ENCODE measurements at regions not wholly inside any gene's neighbourhood (a gene's known extent, or its start where the extent isn't known, plus 50 kb on each side); places are given as distances from the start of the nearest gene placed in this dataset.
"Not testable (repeated sequence)": the region's sequence is repeated elsewhere in the genome, so short reads cannot be mapped to it uniquely, and the experiment has no call there.

- Mint-ChIP-seq H3K4me1 (no peaks in the 10 kb centered on the region), H3K36me3 (no peaks in the 10 kb centered on the region), H3K27ac (no peak overlapping the region), H3K4me3 (no peak overlapping the region), H3K27me3 (no peaks in the 10 kb centered on the region), H3K9me3 (peaks cover 2% of the 10 kb centered on the region)
Measured at GRCh38 chr15:46041905-46042304, 407.1 kb downstream of the SQOR start.

- H3K4me3 Mint-ChIP-seq = no peak overlapping the region
- H3K9me3 Mint-ChIP-seq = no peaks in the 10 kb centered on the region
- no peak overlapping the region for H3K27ac Mint-ChIP-seq
- no peaks in the 10 kb centered on the region for H3K4me1 Mint-ChIP-seq
- H3K27me3 Mint-ChIP-seq = no peaks in the 10 kb centered on the region
- no peaks in the 10 kb centered on the region for H3K36me3 Mint-ChIP-seq
Measured at GRCh38 chr15:46059921-46060594, 425.2 kb downstream of the SQOR start.

DNA sequence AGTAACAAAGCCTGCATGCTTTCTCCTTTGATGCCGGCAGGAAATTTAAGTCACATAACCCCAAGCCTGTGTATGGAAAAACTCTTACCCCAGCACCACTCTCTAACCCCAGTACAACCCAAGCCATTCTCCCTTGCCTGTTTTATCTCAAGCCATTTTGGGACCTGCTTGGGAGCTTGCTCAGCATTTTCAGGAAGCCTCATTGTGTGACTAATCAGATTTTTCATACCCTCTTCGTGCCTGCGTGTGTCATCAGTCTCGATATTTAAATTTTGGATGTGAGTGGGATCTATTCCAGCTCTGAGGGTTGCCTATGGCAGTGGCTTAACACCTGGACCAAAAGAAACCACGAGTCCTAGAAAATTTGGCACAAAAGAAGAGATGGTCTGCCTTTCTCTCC lies 426.2 kb downstream of the SQOR start:
- no peaks in the 10 kb centered on the region for H3K27me3 Mint-ChIP-seq
- no peaks in the 10 kb centered on the region for H3K4me1 Mint-ChIP-seq
- H3K27ac Mint-ChIP-seq = no peak overlapping the region
- no peaks in the 10 kb centered on the region for H3K9me3 Mint-ChIP-seq
- H3K4me3 Mint-ChIP-seq = no peak overlapping the region
- no peaks in the 10 kb centered on the region for H3K36me3 Mint-ChIP-seq

- no peak overlapping the region for H3K4me3 Mint-ChIP-seq
- no peaks in the 10 kb centered on the region for H3K9me3 Mint-ChIP-seq
- no peaks in the 10 kb centered on the region for H3K4me1 Mint-ChIP-seq
- H3K36me3 Mint-ChIP-seq = no peaks in the 10 kb centered on the region
- peaks cover 1% of the 10 kb centered on the region for H3K27me3 Mint-ChIP-seq
- H3K27ac Mint-ChIP-seq = no peak overlapping the region
Measured at GRCh38 chr15:46077220-46077619, 442.4 kb downstream of the SQOR start.

GRCh38 chr15:46079046-46079445 lies 444.2 kb downstream of the SQOR start:
- H3K27me3 Mint-ChIP-seq = peaks cover 1% of the 10 kb centered on the region
- no peak overlapping the region for H3K27ac Mint-ChIP-seq
- no peaks in the 10 kb centered on the region for H3K4me1 Mint-ChIP-seq
- no peaks in the 10 kb centered on the region for H3K9me3 Mint-ChIP-seq
- H3K36me3 Mint-ChIP-seq = no peaks in the 10 kb centered on the region
- no peak overlapping the region for H3K4me3 Mint-ChIP-seq

- no peak overlapping the region for H3K4me3 Mint-ChIP-seq
- H3K27ac Mint-ChIP-seq = no peak overlapping the region
- H3K36me3 Mint-ChIP-seq = no peaks in the 10 kb centered on the region
- no peaks in the 10 kb centered on the region for H3K9me3 Mint-ChIP-seq
- no peaks in the 10 kb centered on the region for H3K4me1 Mint-ChIP-seq
- peaks cover 1% of the 10 kb centered on the region for H3K27me3 Mint-ChIP-seq
Measured at GRCh38 chr15:46080016-46080415, 445.2 kb downstream of the SQOR start.

- no peaks in the 10 kb centered on the region for H3K36me3 Mint-ChIP-seq
- no peaks in the 10 kb centered on the region for H3K4me1 Mint-ChIP-seq
Measured at GRCh38 chr15:46088486-46089445, 453.9 kb downstream of the SQOR start.

DNA sequence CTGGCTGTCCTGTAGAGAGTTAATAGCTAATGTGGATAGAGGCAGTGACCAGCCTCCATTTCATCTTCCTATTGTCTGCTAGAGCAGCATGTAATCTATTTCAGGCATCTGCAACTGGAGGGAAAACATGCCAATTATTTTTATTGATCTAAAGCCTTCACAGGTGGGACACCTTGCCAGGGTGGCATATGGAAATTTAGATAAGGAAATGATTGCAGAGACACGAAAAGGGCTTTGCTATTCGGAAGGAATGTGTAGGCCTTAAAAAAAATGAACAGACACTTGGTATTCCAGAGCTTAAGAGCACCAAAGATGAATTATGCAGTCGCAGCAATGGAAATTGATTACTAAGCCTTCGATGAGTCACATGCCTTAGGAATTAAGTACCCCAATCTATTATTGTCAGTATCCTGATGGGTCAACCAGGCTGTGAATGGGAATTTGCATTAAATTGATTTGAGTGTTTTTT lies 454.7 kb downstream of the SQOR start:
- H3K27me3 Mint-ChIP-seq = peaks cover 4% of the 10 kb centered on the region
- no peak overlapping the region for H3K27ac Mint-ChIP-seq
- H3K4me3 Mint-ChIP-seq = no peak overlapping the region
- H3K9me3 Mint-ChIP-seq = peaks cover 10% of the 10 kb centered on the region
- no peaks in the 10 kb centered on the region for H3K4me1 Mint-ChIP-seq
- no peaks in the 10 kb centered on the region for H3K36me3 Mint-ChIP-seq

More at GRCh38 chr15:46088486-46089445, 453.9 kb downstream of the SQOR start:
- H3K27ac Mint-ChIP-seq = no peak overlapping the region
- no peak overlapping the region for H3K4me3 Mint-ChIP-seq
- peaks cover 10% of the 10 kb centered on the region for H3K9me3 Mint-ChIP-seq
- peaks cover 4% of the 10 kb centered on the region for H3K27me3 Mint-ChIP-seq

GRCh38 chr15:46091860-46092450 lies 457.1 kb downstream of the SQOR start:
- Mint-ChIP-seq H3K36me3 (no peaks in the 10 kb centered on the region), H3K4me1 (no peaks in the 10 kb centered on the region), H3K27ac (no peak overlapping the region), H3K9me3 (peaks cover 6% of the 10 kb centered on the region), H3K27me3 (peaks cover 3% of the 10 kb centered on the region), H3K4me3 (no peak overlapping the region)

GRCh38 chr15:46098006-46098405 lies 463.2 kb downstream of the SQOR start:
- not testable (repeated sequence) for H3K9me3 Mint-ChIP-seq, H3K4me3 Mint-ChIP-seq, H3K27me3 Mint-ChIP-seq, H3K4me1 Mint-ChIP-seq, H3K36me3 Mint-ChIP-seq, H3K27ac Mint-ChIP-seq

GRCh38 chr15:46110755-46111154 lies 475.9 kb downstream of the SQOR start:
- Mint-ChIP-seq H3K27me3 (peaks cover 2% of the 10 kb centered on the region), H3K4me3 (no peak overlapping the region), H3K4me1 (no peaks in the 10 kb centered on the region), H3K27ac (no peak overlapping the region), H3K9me3 (peaks cover 5% of the 10 kb centered on the region), H3K36me3 (no peaks in the 10 kb centered on the region)

GRCh38 chr15:46111730-46112129 lies 476.9 kb downstream of the SQOR start:
- Mint-ChIP-seq H3K36me3 (no peaks in the 10 kb centered on the region), H3K27me3 (peaks cover 4% of the 10 kb centered on the region), H3K4me3 (no peak overlapping the region), H3K9me3 (peaks cover 5% of the 10 kb centered on the region), H3K4me1 (no peaks in the 10 kb centered on the region), H3K27ac (no peak overlapping the region)

- Mint-ChIP-seq H3K27ac (no peak overlapping the region), H3K9me3 (no peaks in the 10 kb centered on the region), H3K4me1 (no peaks in the 10 kb centered on the region), H3K36me3 (no peaks in the 10 kb centered on the region), H3K4me3 (no peak overlapping the region), H3K27me3 (peaks cover 4% of the 10 kb centered on the region)
Measured at GRCh38 chr15:46117071-46117470, 482.2 kb downstream of the SQOR start.

DNA sequence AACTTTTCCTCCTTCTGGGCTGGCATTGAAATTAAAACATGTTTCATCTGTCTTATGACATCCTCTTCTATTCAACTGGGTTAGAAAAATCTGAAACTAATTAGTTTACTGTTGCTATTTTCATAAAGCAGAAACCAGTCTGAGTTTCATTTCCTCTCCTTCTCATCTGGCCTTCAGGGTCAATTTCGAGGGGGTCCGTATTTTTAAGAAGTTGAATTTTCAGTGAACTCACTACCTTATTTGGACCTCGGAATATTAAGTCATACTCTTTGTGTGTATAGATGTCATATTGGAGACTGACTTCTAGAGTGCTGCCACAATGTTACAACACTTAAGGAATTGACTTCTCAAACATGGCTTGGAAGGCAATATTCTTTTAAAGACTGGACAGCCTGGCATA lies 485.9 kb downstream of the SQOR start:
- no peaks in the 10 kb centered on the region for H3K4me1 Mint-ChIP-seq
- no peaks in the 10 kb centered on the region for H3K9me3 Mint-ChIP-seq

DNA sequence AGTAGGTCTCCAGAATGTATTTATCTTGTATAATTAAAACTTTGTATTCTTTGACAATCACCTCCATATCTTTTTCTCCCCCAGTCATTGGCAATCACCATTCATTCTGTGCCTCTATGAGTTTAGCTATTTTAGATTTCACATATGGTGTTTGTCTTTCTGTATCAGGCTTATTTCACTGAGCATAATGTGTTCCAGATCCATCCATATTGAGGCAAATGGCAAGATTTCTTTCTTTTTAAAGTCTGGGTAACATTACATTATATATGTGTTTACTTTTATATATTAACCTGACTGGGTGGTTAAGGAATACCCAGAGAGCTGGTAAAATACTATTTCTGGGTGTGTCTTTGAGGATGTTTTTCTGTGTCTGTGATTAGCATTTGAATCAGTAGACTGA lies 486.6 kb downstream of the SQOR start:
- H3K27ac Mint-ChIP-seq = no peak overlapping the region
- H3K4me3 Mint-ChIP-seq = no peak overlapping the region
- no peaks in the 10 kb centered on the region for H3K36me3 Mint-ChIP-seq
- H3K4me1 Mint-ChIP-seq = no peaks in the 10 kb centered on the region
- H3K9me3 Mint-ChIP-seq = no peaks in the 10 kb centered on the region
- H3K27me3 Mint-ChIP-seq = peaks cover 2% of the 10 kb centered on the region

More for the DNA sequence above, 485.9 kb downstream of the SQOR start:
- Mint-ChIP-seq H3K4me3 (no peak overlapping the region), H3K27ac (no peak overlapping the region), H3K36me3 (no peaks in the 10 kb centered on the region), H3K27me3 (peaks cover 2% of the 10 kb centered on the region)

DNA sequence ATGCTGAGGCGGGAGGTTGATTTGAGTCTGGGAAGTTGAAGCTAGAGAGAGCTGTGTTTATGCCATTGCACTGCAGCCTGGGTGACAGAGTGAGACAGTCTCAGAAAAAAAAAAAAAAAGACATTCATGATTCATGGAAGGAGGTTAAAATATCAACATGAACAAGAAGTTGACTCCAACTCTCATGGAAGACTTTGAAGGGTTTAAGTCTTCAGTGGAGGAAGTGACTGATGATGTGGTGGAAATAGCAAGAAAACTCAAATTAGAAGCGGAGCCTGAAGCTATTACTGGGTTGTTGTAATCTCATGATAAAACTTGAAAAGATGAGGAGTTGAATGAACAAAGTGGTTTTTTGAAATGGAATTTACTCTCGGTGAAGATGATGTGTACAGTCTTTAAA lies 491.8 kb downstream of the SQOR start:
- H3K9me3 Mint-ChIP-seq = peaks cover 9% of the 10 kb centered on the region
- H3K36me3 Mint-ChIP-seq = no peaks in the 10 kb centered on the region
- H3K27me3 Mint-ChIP-seq = no peaks in the 10 kb centered on the region
- no peaks in the 10 kb centered on the region for H3K4me1 Mint-ChIP-seq
- no peak overlapping the region for H3K4me3 Mint-ChIP-seq
- H3K27ac Mint-ChIP-seq = no peak overlapping the region
